C4-2B (cell line): ENCODE measurements at regions not wholly inside any gene's neighbourhood (a gene's known extent, or its start where the extent isn't known, plus 50 kb on each side); places are given as distances from the start of the nearest gene placed in this dataset.
A peak's percentile ranks its signal among the peaks of the same experiment; 100 is the strongest.

Experiments
- ZFX ChIP-seq: fragments of 450-650 bp; IDR thresholded peaks from 2 replicates; pipeline ENCODE4 v1.6.1; 2017
- TF ChIP-seq, protein P1 (sequence below): fragments of 450-650 bp; conservative IDR thresholded peaks from 2 replicates; pipeline ENCODE4 v1.5.1; 2017; ENCODE audit warnings: mild to moderate bottlenecking

GRCh38 chrX:10725071-10725470 lies 104.7 kb upstream of the MID1 start:
- TF ChIP-seq, protein P1, sequence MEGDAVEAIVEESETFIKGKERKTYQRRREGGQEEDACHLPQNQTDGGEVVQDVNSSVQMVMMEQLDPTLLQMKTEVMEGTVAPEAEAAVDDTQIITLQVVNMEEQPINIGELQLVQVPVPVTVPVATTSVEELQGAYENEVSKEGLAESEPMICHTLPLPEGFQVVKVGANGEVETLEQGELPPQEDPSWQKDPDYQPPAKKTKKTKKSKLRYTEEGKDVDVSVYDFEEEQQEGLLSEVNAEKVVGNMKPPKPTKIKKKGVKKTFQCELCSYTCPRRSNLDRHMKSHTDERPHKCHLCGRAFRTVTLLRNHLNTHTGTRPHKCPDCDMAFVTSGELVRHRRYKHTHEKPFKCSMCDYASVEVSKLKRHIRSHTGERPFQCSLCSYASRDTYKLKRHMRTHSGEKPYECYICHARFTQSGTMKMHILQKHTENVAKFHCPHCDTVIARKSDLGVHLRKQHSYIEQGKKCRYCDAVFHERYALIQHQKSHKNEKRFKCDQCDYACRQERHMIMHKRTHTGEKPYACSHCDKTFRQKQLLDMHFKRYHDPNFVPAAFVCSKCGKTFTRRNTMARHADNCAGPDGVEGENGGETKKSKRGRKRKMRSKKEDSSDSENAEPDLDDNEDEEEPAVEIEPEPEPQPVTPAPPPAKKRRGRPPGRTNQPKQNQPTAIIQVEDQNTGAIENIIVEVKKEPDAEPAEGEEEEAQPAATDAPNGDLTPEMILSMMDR: peak; percentile 44
- TF ChIP-seq ZFX: no peak
